Keratinocyte (primary cell): ENCODE measurements at regions not wholly inside any gene's neighbourhood (a gene's known extent, or its start where the extent isn't known, plus 50 kb on each side); places are given as distances from the start of the nearest gene placed in this dataset.

Experiments used
- EZH2 ChIP-seq: IDR thresholded peaks from one replicate; pipeline ENCODE4 v1.6.1; 2012; ENCODE audit warnings: inconsistent platforms, mild to moderate bottlenecking, low read length, moderate library complexity
- TF ChIP-seq, protein P1 (sequence below), 3 experiments: IDR thresholded peaks in 1 of 3; conservative IDR thresholded peaks in 1 of 3; optimal IDR thresholded peaks in 1 of 3; 2 replicates in 2 of 3; 3 replicates in 1 of 3; pipeline versions ENCODE3 to v1.5.1; 2011; ENCODE audit warnings: low read length in 3 of 3, mild to moderate bottlenecking in 3 of 3, moderate library complexity in 2 of 3, control low read depth in 1 of 3, inconsistent platforms in 1 of 3; ENCODE audit not compliant: insufficient read depth in 2 of 3; ENCODE audit errors: extremely low read depth in 1 of 3

DNA sequence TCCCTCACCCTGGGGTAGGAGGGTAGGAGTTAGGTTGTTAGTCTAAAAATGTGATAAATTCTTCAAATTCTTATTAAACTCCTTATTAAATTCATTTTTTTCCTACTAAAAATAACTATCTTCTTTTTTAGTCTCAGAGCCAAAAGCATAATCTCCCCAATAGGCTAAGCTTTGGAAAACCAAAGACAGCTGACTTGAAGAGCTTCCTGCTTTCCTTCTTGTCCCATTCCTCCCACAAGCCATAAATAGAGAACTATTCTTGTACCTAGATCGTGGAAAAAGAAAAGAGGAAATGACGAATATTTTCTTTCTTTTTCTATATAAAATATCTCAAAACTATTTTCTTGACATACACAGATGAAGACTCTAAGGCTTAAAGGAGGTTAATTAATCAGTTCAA, 486.9 kb downstream of the CDH8 start:
- TF ChIP-seq, protein P1, sequence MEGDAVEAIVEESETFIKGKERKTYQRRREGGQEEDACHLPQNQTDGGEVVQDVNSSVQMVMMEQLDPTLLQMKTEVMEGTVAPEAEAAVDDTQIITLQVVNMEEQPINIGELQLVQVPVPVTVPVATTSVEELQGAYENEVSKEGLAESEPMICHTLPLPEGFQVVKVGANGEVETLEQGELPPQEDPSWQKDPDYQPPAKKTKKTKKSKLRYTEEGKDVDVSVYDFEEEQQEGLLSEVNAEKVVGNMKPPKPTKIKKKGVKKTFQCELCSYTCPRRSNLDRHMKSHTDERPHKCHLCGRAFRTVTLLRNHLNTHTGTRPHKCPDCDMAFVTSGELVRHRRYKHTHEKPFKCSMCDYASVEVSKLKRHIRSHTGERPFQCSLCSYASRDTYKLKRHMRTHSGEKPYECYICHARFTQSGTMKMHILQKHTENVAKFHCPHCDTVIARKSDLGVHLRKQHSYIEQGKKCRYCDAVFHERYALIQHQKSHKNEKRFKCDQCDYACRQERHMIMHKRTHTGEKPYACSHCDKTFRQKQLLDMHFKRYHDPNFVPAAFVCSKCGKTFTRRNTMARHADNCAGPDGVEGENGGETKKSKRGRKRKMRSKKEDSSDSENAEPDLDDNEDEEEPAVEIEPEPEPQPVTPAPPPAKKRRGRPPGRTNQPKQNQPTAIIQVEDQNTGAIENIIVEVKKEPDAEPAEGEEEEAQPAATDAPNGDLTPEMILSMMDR (optimal IDR thresholded peaks at IDR 0.05 in 1 of 3, IDR thresholded peaks at IDR 0.05 in 1 of 3, conservative IDR thresholded peaks at IDR 0.05 in 1 of 3; ENCODE audit: extremely low read depth in 1 of 3, insufficient read depth in 2 of 3, low read length in 3 of 3) = no peak
- no peak for TF ChIP-seq EZH2
